ENCODE measurements at regions not wholly inside any gene's neighbourhood (a gene's known extent, or its start where the extent isn't known, plus 50 kb on each side); places are given as distances from the start of the nearest gene placed in this dataset.

GRCh38 chr12:94049718-94050117, 98.7 kb upstream of the PLXNC1 start:
- Histone ChIP-seq H3K4me1 (replicated peaks) (no peaks in the 10 kb centered on the region), H3K4me3 (no peak overlapping the region), H3K36me3 (no peaks in the 10 kb centered on the region), H3K9me3 (no peaks in the 10 kb centered on the region), H3K27me3 (replicated peaks; ENCODE audit: insufficient read depth) (no peaks in the 10 kb centered on the region), H3K27ac (no peak overlapping the region)
- intact Hi-C loops (cut with DNase I) = no loop called here
- DNase-seq (ENCODE audit: low spot score) = no peak
- WGBS = 84% methylated on average over 2 of the region's 2 CpGs
- no peak for TF ChIP-seq CTCF (IDR thresholded peaks at IDR 0.05)
- no peak for TF ChIP-seq POLR2AphosphoS5 (IDR thresholded peaks at IDR 0.05)
- TF ChIP-seq POLR2A (IDR thresholded peaks at IDR 0.05) = no peak

- TF ChIP-seq POLR2A (IDR thresholded peaks at IDR 0.05) (no peak), CTCF (IDR thresholded peaks at IDR 0.05) (no peak), POLR2AphosphoS5 (IDR thresholded peaks at IDR 0.05) (no peak)
- Histone ChIP-seq H3K36me3 (no peaks in the 10 kb centered on the region), H3K9me3 (no peaks in the 10 kb centered on the region), H3K4me1 (replicated peaks) (no peaks in the 10 kb centered on the region), H3K27me3 (replicated peaks; ENCODE audit: insufficient read depth) (no peaks in the 10 kb centered on the region), H3K27ac (no peak overlapping the region), H3K4me3 (no peak overlapping the region)
- 88% methylated on average over 2 of the region's 2 CpGs for WGBS
- no peak for DNase-seq (ENCODE audit: low spot score)
- intact Hi-C loops (cut with DNase I) = no loop called here
Measured at GRCh38 chr12:94053676-94054075, 94.7 kb upstream of the PLXNC1 start.

- DNase-seq (ENCODE audit: low spot score) = no peak
- Histone ChIP-seq H3K4me3 (no peak overlapping the region), H3K36me3 (no peaks in the 10 kb centered on the region), H3K27me3 (replicated peaks; ENCODE audit: insufficient read depth) (no peaks in the 10 kb centered on the region), H3K4me1 (replicated peaks) (no peaks in the 10 kb centered on the region), H3K27ac (no peak overlapping the region), H3K9me3 (no peaks in the 10 kb centered on the region)
- 58% methylated on average over 3 of the region's 3 CpGs for WGBS
- TF ChIP-seq POLR2A (IDR thresholded peaks at IDR 0.05) (no peak), POLR2AphosphoS5 (IDR thresholded peaks at IDR 0.05) (no peak), CTCF (IDR thresholded peaks at IDR 0.05) (no peak)
- intact Hi-C loops (cut with DNase I) = no loop called here
Measured at GRCh38 chr12:94055528-94055927, 92.8 kb upstream of the PLXNC1 start.

- no peak for DNase-seq (ENCODE audit: low spot score)
- H3K27me3 ChIP-seq (replicated peaks; ENCODE audit: insufficient read depth) = no peaks in the 10 kb centered on the region
- intact Hi-C loops (cut with DNase I) = no loop called here
- H3K27ac ChIP-seq = no peak overlapping the region
- no peaks in the 10 kb centered on the region for H3K4me1 ChIP-seq (replicated peaks)
- 97% methylated on average over 2 of the region's 2 CpGs for WGBS
- H3K36me3 ChIP-seq = no peaks in the 10 kb centered on the region
- no peak overlapping the region for H3K4me3 ChIP-seq
- TF ChIP-seq CTCF (IDR thresholded peaks at IDR 0.05) (no peak), POLR2A (IDR thresholded peaks at IDR 0.05) (no peak), POLR2AphosphoS5 (IDR thresholded peaks at IDR 0.05) (no peak)
- no peaks in the 10 kb centered on the region for H3K9me3 ChIP-seq
Measured at GRCh38 chr12:94056419-94057158, 91.8 kb upstream of the PLXNC1 start.
